GM23338 (cell line): ENCODE measurements at regions not wholly inside any gene's neighbourhood (a gene's known extent, or its start where the extent isn't known, plus 50 kb on each side); places are given as distances from the start of the nearest gene placed in this dataset.

ENCODE experiments used
- ATAC-seq: fragments of 200-7000 bp; cut with Tn5 transposase; 3 replicates; pipeline ENCODE4 v1.9.1; 2020
- DNase-seq: peaks from one replicate; pipeline ENCODE4 v3.0.0-alpha.2; 2015; ENCODE audit warnings: low spot score
- H2AFZ ChIP-seq: fragments of 200-600 bp; sonication (generic); 2 replicates; pipeline ENCODE4 v1.8.0; 2016; ENCODE audit warnings: antibody characterized with exemption, mild to moderate bottlenecking, moderate library complexity
- H3F3A ChIP-seq: fragments of 200-600 bp; sonication (generic); replicated peaks from 2 replicates; pipeline ENCODE4 v1.8.0; 2017; ENCODE audit warnings: antibody characterized with exemption, mixed run types, low read depth
- H3K27ac ChIP-seq: fragments of 200-600 bp; sonication (generic); 2 replicates; pipeline ENCODE4 v1.6.1; 2016; ENCODE audit warnings: low read depth
- H3K27me3 ChIP-seq: fragments of 200-600 bp; sonication (generic); 2 replicates; pipeline ENCODE4 v1.8.0; 2016; ENCODE audit warnings: mild to moderate bottlenecking, mixed run types, moderate library complexity; ENCODE audit not compliant: insufficient read depth
- H3K36me3 ChIP-seq: fragments of 200-600 bp; sonication (generic); 2 replicates; pipeline ENCODE4 v1.8.0; 2016; ENCODE audit warnings: mild to moderate bottlenecking; ENCODE audit not compliant: insufficient read depth
- H3K4me1 ChIP-seq: fragments of 200-600 bp; sonication (generic); 2 replicates; pipeline ENCODE4 v1.8.0; 2016; ENCODE audit warnings: mild to moderate bottlenecking, moderate library complexity; ENCODE audit not compliant: insufficient read depth
- H3K4me2 ChIP-seq: fragments of 200-600 bp; sonication (generic); 2 replicates; pipeline ENCODE4 v1.7.1; 2017; ENCODE audit warnings: mixed run types
- H3K4me3 ChIP-seq: fragments of 200-600 bp; sonication (generic); 2 replicates; pipeline ENCODE4 v1.6.1; 2016; ENCODE audit warnings: mixed run types
- H3K79me2 ChIP-seq: fragments of 200-600 bp; sonication (generic); replicated peaks from 2 replicates; pipeline ENCODE4 v1.8.0; 2017; ENCODE audit warnings: mild to moderate bottlenecking; ENCODE audit not compliant: insufficient read depth
- H3K9me2 ChIP-seq: fragments of 200-600 bp; sonication (generic); 2 replicates; pipeline ENCODE4 v1.8.0; 2017; ENCODE audit not compliant: insufficient read depth
- H4K20me1 ChIP-seq: fragments of 200-600 bp; sonication (generic); replicated peaks from 2 replicates; pipeline ENCODE4 v1.8.0; 2017; ENCODE audit warnings: mild to moderate bottlenecking; ENCODE audit not compliant: insufficient read depth
- H3K27ac Mint-ChIP-seq: 2 replicates; pipeline ENCODE4 v1.8.0; 2020; ENCODE audit warnings: inconsistent platforms, mild to moderate bottlenecking, moderate library complexity, mixed read lengths
- H3K27me3 Mint-ChIP-seq: 3 replicates; pipeline ENCODE4 v1.8.0; 2022; ENCODE audit warnings: low read depth, mild to moderate bottlenecking, moderate library complexity, mixed read lengths, inconsistent platforms; ENCODE audit not compliant: insufficient read depth, poor library complexity
- H3K36me3 Mint-ChIP-seq: 3 replicates; pipeline ENCODE4 v1.8.0; 2021; ENCODE audit warnings: low read depth, mild to moderate bottlenecking, inconsistent platforms, moderate library complexity, mixed read lengths
- H3K4me1 Mint-ChIP-seq: 3 replicates; pipeline ENCODE4 v1.8.0; 2020; ENCODE audit warnings: mild to moderate bottlenecking, inconsistent platforms, mixed read lengths
- H3K4me3 Mint-ChIP-seq: 3 replicates; pipeline ENCODE4 v1.8.0; 2021; ENCODE audit warnings: moderate library complexity, mild to moderate bottlenecking, inconsistent platforms, mixed read lengths
- H3K9me3 Mint-ChIP-seq: 3 replicates; pipeline ENCODE4 v1.8.0; 2020; ENCODE audit warnings: moderate library complexity, mild to moderate bottlenecking, inconsistent platforms, mixed read lengths
- CREB1 ChIP-seq: fragments of 250-450 bp; sonication (Bioruptor Pico); IDR thresholded peaks from 2 replicates; pipeline ENCODE4 v1.5.0; 2020; ENCODE audit warnings: low read depth, mild to moderate bottlenecking, moderate library complexity
- EZH2 ChIP-seq: fragments of 200-600 bp; sonication (generic); IDR thresholded peaks from one replicate; pipeline ENCODE4 v1.8.0; 2017; ENCODE audit warnings: antibody characterized with exemption, mild to moderate bottlenecking, low read depth; ENCODE audit not compliant: unreplicated experiment
- EZH2phosphoT487 ChIP-seq: fragments of 200-600 bp; sonication (generic); IDR thresholded peaks from one replicate; pipeline ENCODE4 v1.8.1; 2018; ENCODE audit warnings: antibody characterized with exemption; ENCODE audit not compliant: unreplicated experiment
- NANOG ChIP-seq: IDR thresholded peaks from 2 replicates; pipeline ENCODE4 v1.6.1; 2016; ENCODE audit warnings: antibody characterized with exemption, borderline replicate concordance
- POLR2AphosphoS5 ChIP-seq: IDR thresholded peaks from 2 replicates; pipeline ENCODE4 v1.6.1; 2016; ENCODE audit warnings: antibody characterized with exemption, low read depth
- STAT1 ChIP-seq: IDR thresholded peaks from one replicate; pipeline ENCODE4 v1.6.1; 2016; ENCODE audit warnings: antibody characterized with exemption; ENCODE audit not compliant: unreplicated experiment
- ZNF114 ChIP-seq: fragments of 250-450 bp; sonication (Bioruptor Pico); IDR thresholded peaks from 2 replicates; pipeline ENCODE4 v1.5.0; 2020; ENCODE audit warnings: mild to moderate bottlenecking, moderate library complexity
- ZNF331 ChIP-seq: fragments of 250-450 bp; sonication (Bioruptor Pico); IDR thresholded peaks from 2 replicates; pipeline ENCODE4 v1.5.0; 2020; ENCODE audit warnings: low read depth, mild to moderate bottlenecking, moderate library complexity
- TF ChIP-seq, protein P1 (sequence below): IDR thresholded peaks from 2 replicates; pipeline ENCODE4 v1.6.1; 2016; ENCODE audit warnings: antibody characterized with exemption
- TF ChIP-seq, protein P2 (sequence below): IDR thresholded peaks from one replicate; pipeline ENCODE4 v1.6.1; 2018; ENCODE audit warnings: antibody characterized with exemption; ENCODE audit not compliant: unreplicated experiment
- TF ChIP-seq, protein P3 (sequence below), 2 experiments: fragments of 200-600 bp in 1 of 2; sonication (generic) in 1 of 2; conservative IDR thresholded peaks; 2 replicates each; pipeline versions ENCODE4 v1.5.1 to v1.6.1; 2016 to 2017; ENCODE audit warnings: antibody characterized with exemption in 2 of 2, low read depth in 2 of 2, mild to moderate bottlenecking in 2 of 2, moderate library complexity in 1 of 2

DNA sequence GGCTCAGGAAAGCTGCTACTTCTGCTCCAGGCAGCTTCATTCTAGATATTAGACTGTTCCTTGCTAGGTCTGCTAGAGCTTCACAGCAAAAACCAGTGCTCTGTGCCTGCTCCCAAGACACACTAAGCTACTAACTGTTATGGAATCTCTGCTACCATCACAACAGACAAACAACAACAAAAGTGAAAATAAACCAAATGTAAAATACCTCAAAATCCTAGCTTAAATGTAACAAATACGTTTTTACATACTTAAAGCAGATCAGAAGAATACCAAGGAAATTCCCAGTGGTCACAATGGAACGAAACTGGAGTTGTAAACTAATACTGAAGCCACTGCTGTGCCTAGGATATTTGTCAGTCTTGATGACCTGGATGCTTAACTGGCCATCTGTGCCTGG, 84.6 kb upstream of the EZR start (continued):
- TF ChIP-seq, protein P1, sequence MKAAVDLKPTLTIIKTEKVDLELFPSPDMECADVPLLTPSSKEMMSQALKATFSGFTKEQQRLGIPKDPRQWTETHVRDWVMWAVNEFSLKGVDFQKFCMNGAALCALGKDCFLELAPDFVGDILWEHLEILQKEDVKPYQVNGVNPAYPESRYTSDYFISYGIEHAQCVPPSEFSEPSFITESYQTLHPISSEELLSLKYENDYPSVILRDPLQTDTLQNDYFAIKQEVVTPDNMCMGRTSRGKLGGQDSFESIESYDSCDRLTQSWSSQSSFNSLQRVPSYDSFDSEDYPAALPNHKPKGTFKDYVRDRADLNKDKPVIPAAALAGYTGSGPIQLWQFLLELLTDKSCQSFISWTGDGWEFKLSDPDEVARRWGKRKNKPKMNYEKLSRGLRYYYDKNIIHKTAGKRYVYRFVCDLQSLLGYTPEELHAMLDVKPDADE = no peak
- TF ChIP-seq POLR2AphosphoS5 (no peak), ZNF331 (CRISPR knock-in tag) (no peak), ZNF114 (CRISPR knock-in tag) (no peak), STAT1 (no peak), CREB1 (CRISPR knock-in tag) (no peak), NANOG (no peak), EZH2phosphoT487 (no peak), EZH2 (no peak)
- TF ChIP-seq, protein P2, sequence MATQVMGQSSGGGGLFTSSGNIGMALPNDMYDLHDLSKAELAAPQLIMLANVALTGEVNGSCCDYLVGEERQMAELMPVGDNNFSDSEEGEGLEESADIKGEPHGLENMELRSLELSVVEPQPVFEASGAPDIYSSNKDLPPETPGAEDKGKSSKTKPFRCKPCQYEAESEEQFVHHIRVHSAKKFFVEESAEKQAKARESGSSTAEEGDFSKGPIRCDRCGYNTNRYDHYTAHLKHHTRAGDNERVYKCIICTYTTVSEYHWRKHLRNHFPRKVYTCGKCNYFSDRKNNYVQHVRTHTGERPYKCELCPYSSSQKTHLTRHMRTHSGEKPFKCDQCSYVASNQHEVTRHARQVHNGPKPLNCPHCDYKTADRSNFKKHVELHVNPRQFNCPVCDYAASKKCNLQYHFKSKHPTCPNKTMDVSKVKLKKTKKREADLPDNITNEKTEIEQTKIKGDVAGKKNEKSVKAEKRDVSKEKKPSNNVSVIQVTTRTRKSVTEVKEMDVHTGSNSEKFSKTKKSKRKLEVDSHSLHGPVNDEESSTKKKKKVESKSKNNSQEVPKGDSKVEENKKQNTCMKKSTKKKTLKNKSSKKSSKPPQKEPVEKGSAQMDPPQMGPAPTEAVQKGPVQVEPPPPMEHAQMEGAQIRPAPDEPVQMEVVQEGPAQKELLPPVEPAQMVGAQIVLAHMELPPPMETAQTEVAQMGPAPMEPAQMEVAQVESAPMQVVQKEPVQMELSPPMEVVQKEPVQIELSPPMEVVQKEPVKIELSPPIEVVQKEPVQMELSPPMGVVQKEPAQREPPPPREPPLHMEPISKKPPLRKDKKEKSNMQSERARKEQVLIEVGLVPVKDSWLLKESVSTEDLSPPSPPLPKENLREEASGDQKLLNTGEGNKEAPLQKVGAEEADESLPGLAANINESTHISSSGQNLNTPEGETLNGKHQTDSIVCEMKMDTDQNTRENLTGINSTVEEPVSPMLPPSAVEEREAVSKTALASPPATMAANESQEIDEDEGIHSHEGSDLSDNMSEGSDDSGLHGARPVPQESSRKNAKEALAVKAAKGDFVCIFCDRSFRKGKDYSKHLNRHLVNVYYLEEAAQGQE = no peak
- TF ChIP-seq, protein P3, sequence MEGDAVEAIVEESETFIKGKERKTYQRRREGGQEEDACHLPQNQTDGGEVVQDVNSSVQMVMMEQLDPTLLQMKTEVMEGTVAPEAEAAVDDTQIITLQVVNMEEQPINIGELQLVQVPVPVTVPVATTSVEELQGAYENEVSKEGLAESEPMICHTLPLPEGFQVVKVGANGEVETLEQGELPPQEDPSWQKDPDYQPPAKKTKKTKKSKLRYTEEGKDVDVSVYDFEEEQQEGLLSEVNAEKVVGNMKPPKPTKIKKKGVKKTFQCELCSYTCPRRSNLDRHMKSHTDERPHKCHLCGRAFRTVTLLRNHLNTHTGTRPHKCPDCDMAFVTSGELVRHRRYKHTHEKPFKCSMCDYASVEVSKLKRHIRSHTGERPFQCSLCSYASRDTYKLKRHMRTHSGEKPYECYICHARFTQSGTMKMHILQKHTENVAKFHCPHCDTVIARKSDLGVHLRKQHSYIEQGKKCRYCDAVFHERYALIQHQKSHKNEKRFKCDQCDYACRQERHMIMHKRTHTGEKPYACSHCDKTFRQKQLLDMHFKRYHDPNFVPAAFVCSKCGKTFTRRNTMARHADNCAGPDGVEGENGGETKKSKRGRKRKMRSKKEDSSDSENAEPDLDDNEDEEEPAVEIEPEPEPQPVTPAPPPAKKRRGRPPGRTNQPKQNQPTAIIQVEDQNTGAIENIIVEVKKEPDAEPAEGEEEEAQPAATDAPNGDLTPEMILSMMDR (conservative IDR thresholded peaks at IDR 0.05; ENCODE audit: low read depth in 2 of 2) = no peak

DNA sequence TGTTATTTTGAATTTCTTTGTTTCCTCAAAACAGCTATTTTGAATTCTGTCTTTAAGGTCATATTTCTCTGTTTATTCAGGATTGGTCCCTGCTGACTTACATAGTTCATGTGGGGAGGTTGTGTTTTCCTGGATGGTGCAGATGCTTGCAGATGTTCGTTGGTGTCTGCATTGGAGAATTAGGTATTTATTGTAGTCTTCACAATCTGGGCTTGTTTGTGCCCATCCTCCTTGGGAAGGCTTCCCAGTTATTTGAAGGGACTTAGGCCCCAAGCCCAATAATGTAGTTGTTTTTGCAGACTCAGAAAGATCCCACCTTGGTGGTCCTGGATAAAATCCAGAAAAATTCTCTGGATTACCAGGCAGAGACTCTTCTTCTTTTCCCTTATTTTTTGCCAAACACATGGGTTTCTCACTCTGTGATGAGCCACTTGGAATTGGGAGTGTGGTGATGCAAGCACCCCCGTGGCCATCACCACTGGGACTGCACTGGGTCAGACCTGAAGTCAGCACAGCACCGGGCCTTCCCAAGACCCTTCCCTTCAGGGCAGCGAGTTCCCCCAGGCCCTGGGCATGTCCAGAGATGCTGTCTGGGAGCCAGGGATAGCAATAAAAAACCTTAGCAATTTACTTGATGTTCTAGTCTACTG, 81.6 kb upstream of the EZR start:
- Histone ChIP-seq H3K27me3 (no peaks in the 10 kb centered on the region), H3K27ac (no peak overlapping the region), H4K20me1 (no peaks in the 10 kb centered on the region), H3K36me3 (peaks cover 4% of the 10 kb centered on the region), H3K9me2 (no peaks in the 10 kb centered on the region), H3K4me3 (no peak overlapping the region), H2AFZ (no peak overlapping the region), H3K4me1 (no peaks in the 10 kb centered on the region; the same call in 1 of the 2 replicates), H3K79me2 (no peaks in the 10 kb centered on the region), H3K4me2 (no peak overlapping the region), H3F3A (no peaks in the 10 kb centered on the region)
- Mint-ChIP-seq H3K36me3 (peaks cover 14% of the 10 kb centered on the region), H3K4me3 (no peak overlapping the region), H3K9me3 (peaks cover 14% of the 10 kb centered on the region), H3K27me3 (peaks cover 8% of the 10 kb centered on the region), H3K27ac (no peak overlapping the region), H3K4me1 (no peaks in the 10 kb centered on the region; the same call in 2 of the 3 replicates)
- no peak for ATAC-seq
- DNase-seq = no peak
- TF ChIP-seq NANOG (no peak), EZH2 (no peak), ZNF114 (CRISPR knock-in tag) (no peak)
- TF ChIP-seq, protein P2 = no peak
- TF ChIP-seq, protein P1 = no peak
